OCI-LY7 (cell line): ENCODE measurements at regions not wholly inside any gene's neighbourhood (a gene's known extent, or its start where the extent isn't known, plus 50 kb on each side); places are given as distances from the start of the nearest gene placed in this dataset.

Source experiments
- BruUV-seq: library from RNA; stranded (reverse); fragments of 400-500 nt; replicated peaks from 2 replicates; lab custom pipeline; 2021; lab: Mats Ljungman, UMichigan
- CTCF ChIA-PET: fragments of 300-600 bp; sonication (Branson Sonifier 250); formaldehyde crosslinking; loops from one replicate; lab custom pipeline; 2022; ENCODE audit warnings: antibody characterized with exemption; ENCODE audit not compliant: unreplicated experiment; lab: Charles Lee
- POLR2A ChIA-PET: fragments of 300-600 bp; sonication (Branson Sonifier 250); formaldehyde crosslinking; loops from one replicate; lab custom pipeline; 2022; ENCODE audit warnings: antibody characterized with exemption; lab: Charles Lee
- DNase-seq: peaks from one replicate; pipeline ENCODE4 v3.0.0-alpha.2; 2015; ENCODE audit warnings: low spot score
- H2AFZ ChIP-seq: fragments of 200-600 bp; sonication (generic), shearing (Covaris generic); 2 replicates; pipeline ENCODE4 v1.6.1; 2014; ENCODE audit warnings: mild to moderate bottlenecking, antibody characterized with exemption, low read length, moderate library complexity
- H3K27ac ChIP-seq: fragments of 200-600 bp; sonication (generic); 2 replicates; pipeline ENCODE4 v1.5.1; 2014; ENCODE audit warnings: mixed run types, low read depth, mild to moderate bottlenecking, moderate library complexity, low read length, inconsistent platforms; ENCODE audit not compliant: poor library complexity, severe bottlenecking
- H3K36me3 ChIP-seq: fragments of 200-600 bp; sonication (generic); 2 replicates; pipeline ENCODE4 v1.6.1; 2014; ENCODE audit warnings: mild to moderate bottlenecking, antibody characterized with exemption, low read length, moderate library complexity, mixed read lengths; ENCODE audit not compliant: insufficient read depth
- H3K4me1 ChIP-seq: fragments of 200-600 bp; sonication (generic); 2 replicates; pipeline ENCODE4 v1.5.1; 2014; ENCODE audit warnings: mild to moderate bottlenecking, low read length; ENCODE audit not compliant: insufficient read depth, poor library complexity, severe bottlenecking
- H3K4me2 ChIP-seq: fragments of 200-600 bp; sonication (generic); 2 replicates; pipeline ENCODE4 v1.6.1; 2014; ENCODE audit warnings: mild to moderate bottlenecking, low read length
- H3K4me3 ChIP-seq: fragments of 200-600 bp; sonication (generic); 2 replicates; pipeline ENCODE4 v1.5.1; 2014; ENCODE audit warnings: mild to moderate bottlenecking, low read depth, low read length; ENCODE audit not compliant: poor library complexity, severe bottlenecking
- H3K79me2 ChIP-seq: fragments of 200-600 bp; sonication (generic); 2 replicates; pipeline ENCODE4 v1.6.1; 2016; ENCODE audit warnings: low read depth, mild to moderate bottlenecking, low read length, moderate library complexity, mixed read lengths; ENCODE audit not compliant: insufficient read depth
- H3K9me2 ChIP-seq: fragments of 200-600 bp; sonication (generic); 2 replicates; pipeline ENCODE4 v1.6.1; 2016; ENCODE audit warnings: mild to moderate bottlenecking, low read length, mixed read lengths; ENCODE audit not compliant: insufficient read depth
- H3K9me3 ChIP-seq: fragments of 200-600 bp; sonication (generic); 2 replicates; pipeline ENCODE4 v1.6.1; 2014; ENCODE audit warnings: mild to moderate bottlenecking, mixed run types, low read length, mixed read lengths
- H4K20me1 ChIP-seq: fragments of 200-600 bp; sonication (generic); 2 replicates; pipeline ENCODE4 v1.6.1; 2014; ENCODE audit warnings: mild to moderate bottlenecking, antibody characterized with exemption, low read length, moderate library complexity, mixed read lengths; ENCODE audit not compliant: insufficient read depth
- CTCF ChIP-seq: fragments of 200-600 bp; sonication (generic); conservative IDR thresholded peaks from 2 replicates; pipeline ENCODE4 v1.5.1; 2014; ENCODE audit warnings: mild to moderate bottlenecking, antibody characterized with exemption, low read length, moderate library complexity, mixed read lengths
- EZH2phosphoT487 ChIP-seq: fragments of 200-600 bp; sonication (generic); IDR thresholded peaks from 2 replicates; pipeline ENCODE4 v1.6.1; 2018; ENCODE audit warnings: low read depth, borderline replicate concordance, mild to moderate bottlenecking, mixed run types, antibody characterized with exemption, low read length, moderate library complexity, mixed read lengths
- intact Hi-C: fragments of 100-400 bp; cut with micrococcal nuclease; formaldehyde crosslinking; loops from one replicate; pipeline ENCODE4 v1.10.0; 2022; ENCODE audit not compliant: unreplicated experiment

GRCh38 chr13:76499891-76500290 is 386.3 kb downstream of the KCTD12 start:
- Histone ChIP-seq H4K20me1 (no peaks in the 10 kb centered on the region), H3K9me2 (no peaks in the 10 kb centered on the region), H3K36me3 (no peaks in the 10 kb centered on the region), H3K27ac (no peak overlapping the region), H3K4me3 (no peak overlapping the region), H3K4me2 (no peak overlapping the region), H3K79me2 (no peaks in the 10 kb centered on the region), H3K4me1 (no peaks in the 10 kb centered on the region), H3K9me3 (no peaks in the 10 kb centered on the region), H2AFZ (no peak overlapping the region)
- TF ChIP-seq EZH2phosphoT487 (no peak), CTCF (no peak)
- ChIA-PET CTCF (no interaction called here), POLR2A (no interaction called here)
- intact Hi-C loops, result no loop called here
- DNase-seq, result no peak
- no TSS peak for BruUV-seq

- H3K9me2 ChIP-seq, result no peaks in the 10 kb centered on the region
- intact Hi-C loops, result no loop called here
- H3K4me2 ChIP-seq, result no peak overlapping the region
- H3K79me2 ChIP-seq, result no peaks in the 10 kb centered on the region
- ChIA-PET CTCF (no interaction called here), POLR2A (interaction anchor here (0.6 to 0.9 kb wide), 7 partner anchors 10 to 612 kb away, joined by 3 to 9 read pairs (median 3); no protein-coding TSS in a partner anchor)
- H3K36me3 ChIP-seq, result no peaks in the 10 kb centered on the region
- no peak for TF ChIP-seq CTCF
- TF ChIP-seq EZH2phosphoT487, result no peak
- H3K4me3 ChIP-seq, result no peak overlapping the region
- no peaks in the 10 kb centered on the region for H3K4me1 ChIP-seq
- no peaks in the 10 kb centered on the region for H4K20me1 ChIP-seq
- no peak overlapping the region for H2AFZ ChIP-seq
- no peak overlapping the region for H3K27ac ChIP-seq
- no peak for DNase-seq
- no peaks in the 10 kb centered on the region for H3K9me3 ChIP-seq
- BruUV-seq, result no TSS peak
Measured at GRCh38 chr13:76489274-76489673, 396.9 kb downstream of the KCTD12 start.

- ChIA-PET CTCF (no interaction called here), POLR2A (interaction anchor here (0.6 kb wide), 1 partner anchor 10 kb away, joined by 7 read pairs; no protein-coding TSS in a partner anchor)
- BruUV-seq, result no TSS peak
Measured at GRCh38 chr13:76481738-76482137, 404.5 kb downstream of the KCTD12 start.

More at GRCh38 chr13:76481738-76482137, 404.5 kb downstream of the KCTD12 start:
- no peaks in the 10 kb centered on the region for H3K9me2 ChIP-seq
- H3K79me2 ChIP-seq, result no peaks in the 10 kb centered on the region
- no peaks in the 10 kb centered on the region for H3K9me3 ChIP-seq
- H3K36me3 ChIP-seq, result no peaks in the 10 kb centered on the region
- intact Hi-C loops, result no loop called here
- H4K20me1 ChIP-seq, result no peaks in the 10 kb centered on the region
- DNase-seq, result no peak
- H3K4me3 ChIP-seq, result no peak overlapping the region
- TF ChIP-seq CTCF (no peak), EZH2phosphoT487 (no peak)
- H3K27ac ChIP-seq, result no peak overlapping the region
- H2AFZ ChIP-seq, result no peak overlapping the region
- H3K4me2 ChIP-seq, result no peak overlapping the region
- no peaks in the 10 kb centered on the region for H3K4me1 ChIP-seq
